ENCODE measurements at regions not wholly inside any gene's neighbourhood (a gene's known extent, or its start where the extent isn't known, plus 50 kb on each side); places are given as distances from the start of the nearest gene placed in this dataset.
"Not testable (repeated sequence)": the region's sequence is repeated elsewhere in the genome, so short reads cannot be mapped to it uniquely, and the experiment has no call there.

DNA sequence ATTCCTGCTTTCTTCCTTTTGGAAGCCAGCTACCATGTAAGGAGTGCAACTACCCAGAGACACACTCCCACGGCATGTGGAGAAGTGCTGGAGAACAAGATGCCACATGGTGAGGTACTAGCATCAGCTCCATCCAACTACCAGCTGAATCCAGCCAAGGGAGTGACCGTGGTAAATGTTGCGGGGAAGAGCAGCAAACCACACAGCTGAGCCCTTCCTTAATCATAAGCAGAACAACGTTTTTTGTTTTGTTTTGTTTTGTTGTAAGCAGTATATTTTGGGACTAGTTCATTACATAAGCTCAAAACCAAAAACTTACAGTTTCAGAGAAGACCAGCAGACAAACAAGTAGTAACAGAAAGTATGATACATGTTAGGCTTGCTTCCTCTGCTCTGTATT is 212.6 kb upstream of the ATP10A start:
- DNase-seq (ENCODE audit: low spot score): no peak

GRCh38 chr15:26073430-26074333 is 210.6 kb upstream of the ATP10A start:
- no peak for DNase-seq (ENCODE audit: low spot score)

DNA sequence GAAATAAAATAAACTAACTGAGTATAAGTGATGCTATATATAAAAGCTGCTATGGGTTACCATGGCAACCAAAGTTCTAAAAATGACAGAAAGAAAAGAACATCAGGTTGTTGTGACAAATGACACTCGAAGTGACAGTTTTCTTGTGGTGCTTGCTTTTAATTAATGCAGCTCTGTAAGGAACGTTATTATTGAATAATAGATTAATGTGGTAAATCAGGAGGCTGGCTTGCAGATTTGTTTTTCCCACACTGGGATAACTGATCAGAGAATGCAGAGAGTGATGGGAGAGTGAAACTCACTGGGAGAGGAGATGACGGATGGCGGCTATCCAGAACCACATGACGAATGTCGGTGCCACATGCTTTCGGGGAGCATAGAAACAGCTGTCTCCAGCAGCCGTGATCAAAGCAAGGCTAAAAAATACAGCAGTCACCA is 207.0 kb upstream of the ATP10A start:
- peak; percentile 71 for DNase-seq (ENCODE audit: low spot score)

GRCh38 chr15:26069231-26069641 is 206.1 kb upstream of the ATP10A start:
- no peak for DNase-seq (ENCODE audit: low spot score)

GRCh38 chr15:26066896-26067295 is 203.8 kb upstream of the ATP10A start:
- DNase-seq (ENCODE audit: low spot score): no peak

- no peak for DNase-seq (ENCODE audit: low spot score)
Measured at GRCh38 chr15:26065723-26066122, 202.6 kb upstream of the ATP10A start.

DNA sequence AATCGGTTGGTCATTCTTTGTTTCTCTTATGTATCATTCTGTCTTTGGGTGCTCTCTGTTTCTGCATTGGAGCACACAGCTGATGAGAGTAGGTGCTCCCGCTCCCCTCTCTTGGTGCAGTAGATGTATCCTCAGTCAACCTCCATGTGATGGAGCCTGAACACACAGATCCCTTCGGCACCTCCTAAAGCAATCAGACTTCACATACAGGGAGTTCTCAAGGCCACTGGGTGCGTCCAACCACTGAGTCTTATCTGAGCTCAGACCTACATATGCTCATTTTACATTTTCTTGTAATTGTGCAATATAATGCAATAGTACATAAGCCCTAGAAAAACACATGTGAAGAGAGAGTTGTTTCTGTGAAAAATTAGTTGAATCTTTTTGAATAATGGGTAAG is 198.1 kb upstream of the ATP10A start:
- no peak for DNase-seq (ENCODE audit: low spot score)

- not testable (repeated sequence) for DNase-seq (ENCODE audit: low spot score)
Measured at GRCh38 chr15:26056766-26057165, 193.6 kb upstream of the ATP10A start.

- peak; percentile 48 for DNase-seq (ENCODE audit: low spot score)
Measured at GRCh38 chr15:26051761-26052675, 188.9 kb upstream of the ATP10A start.

DNA sequence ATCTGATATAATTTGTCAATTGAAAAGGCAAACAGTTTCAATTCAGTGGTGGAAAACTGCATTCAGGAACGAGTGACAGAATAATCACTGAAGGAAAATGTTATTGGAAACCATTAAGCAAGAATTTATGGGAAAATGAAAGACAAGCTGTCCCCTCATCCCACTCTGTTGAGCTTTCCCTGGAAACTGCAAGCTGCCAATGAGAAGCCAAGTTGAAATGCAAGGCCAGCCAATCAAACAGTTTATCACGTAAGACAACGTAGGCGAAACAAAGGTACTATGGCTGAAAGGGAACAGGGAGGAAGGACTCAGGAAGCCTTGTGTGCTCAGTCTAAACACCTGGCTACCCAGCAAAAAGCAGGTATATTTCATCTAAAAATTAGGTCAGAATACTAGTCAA is 187.9 kb upstream of the ATP10A start:
- DNase-seq (ENCODE audit: low spot score): peak; percentile 74

- no peak for DNase-seq (ENCODE audit: low spot score)
Measured at GRCh38 chr15:26049900-26050657, 187.0 kb upstream of the ATP10A start.

- DNase-seq (ENCODE audit: low spot score): no peak
Measured at GRCh38 chr15:26048669-26049068, 185.5 kb upstream of the ATP10A start.

DNA sequence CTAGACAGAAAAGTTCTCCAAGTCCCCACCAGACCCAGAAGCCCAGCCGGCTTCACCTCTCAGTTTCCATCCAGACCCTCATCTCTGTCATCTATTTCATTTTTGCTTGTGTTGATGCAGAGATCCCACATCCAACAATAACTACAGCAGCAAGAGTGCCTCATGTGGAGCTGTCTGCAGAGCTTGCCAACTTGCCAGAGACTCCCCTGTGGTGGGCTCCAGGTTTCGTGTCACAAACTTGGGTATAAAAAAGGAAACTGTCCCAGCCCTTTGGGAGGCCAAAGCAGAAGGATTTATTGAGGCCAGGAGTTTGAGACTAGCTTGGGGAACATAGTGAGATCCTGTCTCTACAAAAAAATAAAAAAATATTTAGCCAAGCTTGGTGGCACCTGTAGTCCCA is 182.4 kb upstream of the ATP10A start:
- DNase-seq (ENCODE audit: low spot score): no peak

DNA sequence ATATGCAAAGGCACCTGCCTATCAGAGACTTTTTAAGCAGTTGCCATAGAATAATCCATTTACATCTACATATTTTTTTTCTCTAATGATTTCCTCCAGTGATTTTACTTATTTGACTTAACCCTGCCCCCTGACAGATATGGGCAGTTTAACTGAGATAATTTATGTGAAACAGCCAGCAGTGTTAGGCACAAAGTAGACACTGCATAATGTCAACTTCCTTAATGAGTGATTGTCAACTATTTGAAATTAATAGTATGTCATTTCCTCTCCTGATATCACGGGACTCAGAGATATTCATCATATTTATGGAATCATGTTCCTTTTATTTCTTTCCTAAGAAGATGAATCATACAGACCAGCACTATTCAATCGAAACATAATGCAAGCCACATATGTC is 179.9 kb upstream of the ATP10A start:
- no peak for DNase-seq (ENCODE audit: low spot score)

DNA sequence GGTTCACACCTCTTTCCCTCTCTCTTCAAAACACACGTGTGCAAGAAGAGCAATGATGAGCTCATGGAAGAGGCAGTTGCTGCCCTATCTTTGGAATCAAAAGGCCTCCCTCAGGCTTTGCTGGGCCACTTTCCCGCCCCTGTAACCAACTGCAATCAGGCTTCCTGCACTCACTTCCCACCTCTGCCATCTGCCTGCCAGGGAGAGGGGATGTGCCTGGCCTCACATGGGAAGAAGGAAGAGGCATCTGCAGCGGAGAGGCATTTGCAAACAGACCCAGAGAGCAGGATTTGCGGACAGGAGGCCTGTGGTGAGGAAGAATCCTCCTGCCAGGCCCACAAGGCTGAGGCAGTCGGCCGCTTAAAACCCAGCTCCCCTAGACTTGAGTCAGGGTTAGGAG is 175.6 kb upstream of the ATP10A start:
- DNase-seq (ENCODE audit: low spot score): no peak

DNA sequence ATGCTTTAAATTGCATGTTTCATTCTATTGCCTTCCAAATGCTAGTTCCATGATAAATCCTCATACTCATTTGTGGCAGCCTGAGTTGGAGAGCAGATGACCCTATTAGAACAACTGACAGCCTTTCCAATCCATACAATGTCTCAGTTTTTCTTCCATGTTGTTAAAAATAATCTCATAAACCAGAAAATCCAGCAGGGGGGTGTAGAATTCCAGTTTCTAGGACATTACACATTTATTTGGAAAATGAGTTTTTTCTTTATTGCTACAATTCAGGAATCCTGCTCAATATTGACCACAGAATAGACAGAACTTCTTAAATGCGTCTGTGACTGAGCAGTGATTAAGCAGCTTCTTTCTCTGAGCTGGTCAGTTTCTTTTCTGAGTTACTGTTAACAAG is 174.2 kb upstream of the ATP10A start:
- DNase-seq (ENCODE audit: low spot score): no peak

GRCh38 chr15:26033493-26033892 is 170.4 kb upstream of the ATP10A start:
- DNase-seq (ENCODE audit: low spot score): no peak

- DNase-seq (ENCODE audit: low spot score): no peak
Measured at GRCh38 chr15:26032162-26032846, 169.2 kb upstream of the ATP10A start.

DNA sequence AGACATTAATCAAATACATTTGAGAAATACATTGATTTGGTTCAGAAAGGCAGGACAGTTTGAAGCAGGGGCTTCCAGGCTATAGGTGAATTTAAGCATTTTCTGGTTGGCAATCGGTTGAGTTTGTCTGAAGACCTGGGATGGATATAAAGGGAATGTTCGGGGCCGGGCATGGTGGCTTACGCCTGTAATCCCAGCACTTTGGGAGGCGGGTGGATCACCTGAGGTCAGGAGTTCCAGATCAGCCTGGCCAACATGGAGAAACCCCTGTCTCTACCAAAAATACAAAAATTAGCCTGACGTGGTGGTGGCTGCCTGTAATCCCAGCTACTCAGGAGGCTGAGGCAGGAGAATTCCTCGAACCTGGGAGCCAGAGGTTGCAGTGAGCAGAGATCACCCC is 166.5 kb upstream of the ATP10A start:
- not testable (repeated sequence) for DNase-seq (ENCODE audit: low spot score)

DNA sequence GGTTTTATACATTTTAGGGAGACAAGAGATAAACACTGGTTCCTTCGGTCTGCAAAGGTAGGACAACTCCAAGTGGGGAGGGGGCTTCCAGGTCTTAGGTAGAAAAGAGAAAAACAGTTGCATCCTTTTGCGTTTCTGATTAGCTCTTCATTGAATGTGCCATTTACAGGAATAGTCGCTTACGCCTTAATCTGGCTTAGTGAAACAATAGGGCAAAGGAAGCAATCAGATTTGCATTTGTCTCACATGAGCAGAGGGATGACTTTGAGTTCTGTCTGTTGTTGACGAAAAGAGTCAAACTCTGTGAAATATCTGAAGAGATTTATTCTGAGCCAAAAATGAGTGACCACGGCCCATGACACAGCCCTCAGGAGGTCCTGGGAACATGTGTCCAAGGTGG is 166.0 kb upstream of the ATP10A start:
- DNase-seq (ENCODE audit: low spot score): no peak

DNA sequence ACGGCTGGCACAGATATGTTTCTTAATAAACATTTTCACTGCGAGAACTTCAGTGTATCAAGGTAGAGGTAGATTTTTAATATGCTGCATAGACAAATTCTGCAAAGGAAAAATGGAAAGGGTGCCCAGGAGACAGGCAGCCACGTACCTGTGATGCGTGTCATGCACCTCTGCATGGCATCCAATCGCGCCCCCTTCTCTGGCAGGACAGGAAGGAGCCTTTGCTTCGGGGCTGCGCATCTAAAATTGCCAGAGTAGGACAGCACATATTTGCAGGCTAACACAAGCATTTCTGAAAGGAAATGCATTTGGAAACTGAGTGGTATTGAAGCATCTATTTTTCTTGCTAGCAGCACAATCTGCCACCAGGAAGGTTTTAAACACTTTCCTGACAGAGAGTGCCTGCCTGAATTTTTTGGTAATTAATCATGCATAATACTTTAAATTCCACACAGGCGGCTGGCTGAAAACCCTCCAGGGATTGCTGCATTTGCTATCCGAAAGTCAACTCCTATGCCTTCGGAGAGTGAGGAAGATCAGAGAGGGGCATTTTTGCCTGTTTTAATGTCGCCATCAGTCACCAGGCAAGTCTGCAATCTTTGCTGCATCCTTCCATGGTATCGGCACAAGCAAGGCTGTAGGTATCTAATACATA is 165.1 kb upstream of the ATP10A start:
- DNase-seq (ENCODE audit: low spot score): no peak

Measured in putamen (tissue), 1 donor.